DMS53 treated with DMSO at 0.1 percent for 48 hours (cell line): ENCODE measurements at regions not wholly inside any gene's neighbourhood (a gene's known extent, or its start where the extent isn't known, plus 50 kb on each side); places are given as distances from the start of the nearest gene placed in this dataset.
"Not testable (repeated sequence)": the region's sequence is repeated elsewhere in the genome, so short reads cannot be mapped to it uniquely, and the experiment has no call there.

ENCODE experiments used
- DNase-seq: peaks from one replicate; lab custom pipeline; 2025; ENCODE audit not compliant: unreplicated experiment; lab: John Stamatoyannopoulos, UW

DNA sequence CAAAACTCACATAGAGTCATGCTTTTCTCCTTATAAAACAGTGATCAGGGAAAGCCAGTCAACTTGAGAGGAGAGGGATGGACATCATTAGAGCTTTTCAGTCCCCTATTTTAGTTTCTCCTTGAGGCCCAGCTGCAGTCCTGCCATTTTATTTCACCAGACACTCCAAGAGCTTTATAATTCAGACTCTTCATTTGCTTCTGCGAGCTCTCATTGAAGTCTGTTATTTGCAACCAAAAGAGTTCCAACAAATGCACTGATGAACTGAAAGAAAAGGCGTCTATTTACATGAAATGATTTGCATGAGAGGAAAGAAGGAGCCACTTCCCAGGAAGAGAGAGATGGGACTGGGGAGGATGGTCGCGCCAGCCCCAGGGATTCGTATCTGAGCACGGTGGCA, 86.8 kb downstream of the NDUFA12 start:
- no peak for DNase-seq

- no peak for DNase-seq
Measured at GRCh38 chr12:94909663-94910062, 93.8 kb downstream of the NDUFA12 start.

- DNase-seq = not testable (repeated sequence)
Measured at GRCh38 chr12:94905749-94906148, 97.7 kb downstream of the NDUFA12 start.

DNA sequence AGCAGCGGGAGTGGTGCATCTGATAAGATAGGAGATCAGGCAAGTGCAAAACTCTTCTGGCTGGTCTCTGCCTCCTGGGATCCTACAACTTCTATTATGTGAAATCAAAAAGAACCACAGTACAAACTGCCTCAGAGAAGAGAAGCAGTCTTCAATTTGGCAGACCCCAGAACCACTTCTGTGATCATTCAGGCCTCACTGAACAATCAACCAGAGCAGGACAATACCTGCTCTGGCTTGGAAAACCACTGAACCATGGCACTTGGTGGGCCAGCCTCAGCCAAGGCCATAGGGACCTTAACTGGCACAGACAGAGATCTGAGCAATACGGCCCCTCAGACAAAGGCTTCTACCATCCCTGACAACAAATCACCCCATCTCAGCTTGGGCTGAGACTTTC, 103.0 kb downstream of the NDUFA12 start:
- no peak for DNase-seq

DNA sequence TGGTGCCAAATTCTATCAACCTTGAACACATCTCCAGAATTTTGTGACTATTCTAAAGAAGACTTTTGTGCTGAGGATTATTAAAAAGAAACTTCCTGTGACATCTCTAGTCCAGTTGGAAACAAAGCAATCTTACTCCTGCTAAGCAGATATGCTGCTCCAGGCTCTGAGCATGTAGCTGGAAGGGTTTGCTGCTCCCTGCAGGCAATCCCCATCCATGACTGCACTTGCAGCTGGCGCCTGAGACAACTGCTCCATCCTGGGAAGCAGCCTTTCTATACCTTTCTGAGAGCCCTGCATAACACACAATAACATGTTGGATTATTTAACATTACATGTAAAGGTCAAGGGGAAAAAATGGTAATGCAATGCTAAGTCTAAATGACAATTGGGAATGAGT, 105.1 kb downstream of the NDUFA12 start:
- no peak for DNase-seq

DNA sequence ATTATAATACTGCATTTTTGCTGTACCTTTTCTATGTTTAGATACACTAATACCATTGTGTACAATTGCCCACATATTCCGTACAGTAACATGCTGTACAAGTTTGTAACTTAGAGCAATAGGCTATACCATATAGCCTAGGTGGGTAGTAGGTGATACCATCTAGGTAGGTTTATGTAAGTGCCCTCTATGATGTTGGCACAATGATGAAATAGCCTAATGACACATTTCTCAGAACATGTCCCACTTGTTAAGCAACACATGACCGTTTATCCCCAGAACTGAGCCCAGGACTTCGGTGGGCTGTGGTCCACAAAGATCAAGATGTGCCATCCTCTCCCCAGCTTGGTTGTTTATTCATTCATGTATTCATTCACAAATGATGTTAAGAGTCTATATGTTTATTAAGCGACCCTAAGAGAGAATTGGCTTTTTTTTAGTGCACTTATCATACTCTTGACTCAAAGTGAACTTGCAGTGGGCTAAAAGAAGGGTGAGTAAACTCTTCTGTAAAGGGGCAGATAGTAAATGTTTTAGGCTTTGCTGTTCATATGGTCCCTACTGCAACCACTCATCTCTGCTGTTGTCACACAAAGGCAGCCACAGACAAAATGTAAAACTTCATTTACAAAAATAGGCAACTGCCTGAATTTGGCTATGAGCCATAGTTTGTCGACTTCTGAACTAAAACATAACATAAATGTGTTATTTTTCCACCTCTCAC, 110.8 kb downstream of the NDUFA12 start:
- no peak for DNase-seq

- no peak for DNase-seq
Measured at GRCh38 chr12:94889445-94890210, 113.9 kb downstream of the NDUFA12 start.

- DNase-seq = no peak
Measured at GRCh38 chr12:94879542-94879941, 124.0 kb downstream of the NDUFA12 start.

- DNase-seq = peak; percentile 87
Measured at GRCh38 chr12:94875525-94875924, 128.0 kb downstream of the NDUFA12 start.

DNA sequence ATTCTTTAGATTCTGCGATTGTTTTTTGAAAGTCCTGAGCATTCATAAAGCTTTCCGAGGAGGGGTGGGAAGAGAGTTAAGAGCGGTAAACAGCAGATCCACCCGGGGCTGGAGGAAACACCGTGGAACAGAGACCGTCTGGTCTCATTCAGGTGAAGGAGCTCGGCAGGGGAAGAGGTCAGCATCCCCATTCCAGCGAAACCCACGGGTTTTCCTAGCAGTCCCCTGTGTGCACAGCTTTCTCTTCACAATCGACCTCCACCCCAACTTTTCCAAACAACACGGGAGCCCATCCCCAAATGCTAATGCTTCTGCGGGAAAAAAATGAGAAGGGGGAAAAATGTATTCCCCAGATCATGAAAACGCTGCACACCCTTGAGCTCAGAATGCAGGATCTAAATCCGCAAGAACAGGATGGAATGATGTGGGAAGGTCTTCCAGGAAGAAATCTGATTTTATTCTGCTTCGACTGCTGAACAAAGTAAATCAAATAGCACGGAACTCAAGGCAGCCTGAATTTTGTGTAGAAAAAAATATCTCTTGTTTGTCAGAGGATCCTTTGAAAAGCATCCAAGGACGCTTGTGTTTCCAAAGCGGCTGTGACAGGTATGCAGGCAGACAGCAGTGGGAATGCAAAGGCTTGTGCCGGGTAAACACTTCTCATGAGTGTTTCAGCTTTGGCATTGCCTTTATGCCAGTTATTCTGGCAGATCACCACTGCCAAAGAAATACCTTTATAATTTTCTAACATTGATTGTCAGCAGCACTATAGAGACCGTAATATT, 128.8 kb downstream of the NDUFA12 start:
- DNase-seq = peak; percentile 85

GRCh38 chr12:94873734-94874517, 129.6 kb downstream of the NDUFA12 start:
- DNase-seq = peak; percentile 13

DNA sequence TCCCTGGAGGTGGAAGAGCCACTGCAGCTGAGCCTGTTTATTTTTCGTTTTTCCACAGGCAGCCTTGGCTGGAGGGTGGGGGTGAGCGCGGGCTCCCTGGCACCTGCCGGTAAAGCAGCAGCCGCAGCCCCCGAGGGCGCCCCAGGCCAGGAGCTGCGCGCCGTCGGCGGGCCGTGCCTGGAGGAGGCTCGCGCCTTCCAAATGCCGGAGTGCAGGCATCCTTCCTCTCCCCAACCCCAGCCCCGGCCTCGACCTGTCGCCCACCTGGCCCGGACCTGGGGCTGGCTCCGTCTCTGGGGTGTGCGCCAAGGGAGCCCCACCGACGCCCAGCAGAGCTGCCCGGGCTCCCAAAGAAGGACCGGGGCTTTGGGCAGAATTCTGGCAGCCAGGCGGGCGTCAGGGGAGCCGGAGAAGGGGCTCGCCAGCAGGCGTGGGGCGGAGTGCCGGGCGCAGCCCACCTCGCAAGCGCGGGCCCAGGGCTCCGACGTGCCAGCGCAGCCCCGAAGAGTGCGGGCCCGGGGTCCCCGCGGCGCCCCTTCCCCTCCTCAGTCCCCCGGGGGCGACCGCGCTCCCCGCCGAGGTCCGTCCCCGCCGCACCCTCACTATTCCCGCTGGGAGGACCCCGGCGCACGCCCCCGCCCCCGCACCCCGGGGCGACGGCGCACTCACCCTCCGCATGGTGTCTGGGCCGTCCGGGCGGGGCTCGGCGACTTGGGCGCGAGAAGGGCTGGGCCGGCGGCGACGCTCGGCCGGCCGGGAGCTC, 130.3 kb downstream of the NDUFA12 start:
- DNase-seq = peak; percentile 10

- DNase-seq = no peak
Measured at GRCh38 chr12:94872671-94872970, 130.9 kb downstream of the NDUFA12 start.

DNA sequence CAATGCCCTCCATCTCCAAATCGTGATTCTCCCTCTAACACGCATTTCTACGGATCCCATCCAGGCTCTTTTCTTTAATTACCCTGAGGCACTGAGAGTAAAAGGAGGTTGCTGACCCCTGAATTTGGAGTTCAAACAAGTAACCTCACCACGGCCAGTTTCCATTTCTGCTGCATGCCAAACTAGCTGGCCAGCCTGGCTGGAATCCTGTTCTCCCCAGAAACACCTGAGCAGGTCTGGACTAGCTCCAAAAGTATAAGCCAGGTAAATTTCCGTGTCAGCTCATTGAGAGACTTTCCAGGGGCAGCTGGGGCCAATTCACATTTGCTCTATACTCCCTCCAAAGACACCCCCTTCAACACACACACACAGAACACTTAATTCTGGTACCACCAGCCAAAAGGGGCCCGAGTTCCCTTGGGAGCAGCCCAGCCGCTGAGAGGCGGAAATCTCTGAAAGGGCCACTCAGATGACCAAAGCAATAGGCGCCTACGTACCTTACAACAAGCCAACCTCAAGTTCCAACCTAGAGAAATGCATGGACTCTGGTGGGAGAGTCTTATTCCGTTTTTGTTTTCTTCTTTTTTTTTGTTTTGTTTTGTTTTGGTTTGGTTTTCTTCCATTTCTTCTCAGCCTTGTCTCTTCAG, 131.4 kb downstream of the NDUFA12 start:
- DNase-seq = no peak

DNA sequence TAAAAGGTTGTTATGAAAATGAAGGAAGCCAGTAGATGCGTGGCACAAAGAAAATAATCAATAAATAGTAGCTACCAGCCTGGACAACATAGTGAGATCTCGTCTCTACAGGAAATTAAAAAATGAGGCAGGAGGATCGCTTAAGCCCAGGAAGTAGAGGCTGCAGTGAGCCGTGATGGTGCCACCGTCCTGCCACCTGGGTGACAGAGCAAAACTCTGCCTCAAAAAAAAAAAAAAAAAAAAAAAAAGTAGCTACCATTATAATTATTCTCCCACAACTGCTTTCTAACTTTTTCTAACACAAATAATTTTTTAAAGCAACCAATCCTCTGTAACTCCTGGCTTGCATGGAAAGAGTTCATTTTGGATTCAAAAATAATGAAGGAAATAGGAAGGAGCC, 133.0 kb downstream of the NDUFA12 start:
- no peak for DNase-seq

- no peak for DNase-seq
Measured at GRCh38 chr12:94868161-94868560, 135.3 kb downstream of the NDUFA12 start.

- no peak for DNase-seq
Measured at GRCh38 chr12:94867066-94867855, 136.2 kb downstream of the NDUFA12 start.

- no peak for DNase-seq
Measured at GRCh38 chr12:94864987-94865386, 138.5 kb downstream of the NDUFA12 start.
